ENCODE measurements at regions not wholly inside any gene's neighbourhood (a gene's known extent, or its start where the extent isn't known, plus 50 kb on each side); places are given as distances from the start of the nearest gene placed in this dataset.

GRCh38 chrX:120775959-120776358, 99.7 kb downstream of the CT47B1 start:
- TF ChIP-seq CTCF (IDR thresholded peaks at IDR 0.05; ENCODE audit: poor library complexity), result no peak
- TF ChIP-seq EZH2 (IDR thresholded peaks at IDR 0.05; ENCODE audit: borderline replicate concordance), result no peak
- no peak for TF ChIP-seq EZH2phosphoT487 (IDR thresholded peaks at IDR 0.05; ENCODE audit: low read depth, severe bottlenecking, unreplicated experiment)
